ENCODE measurements at regions not wholly inside any gene's neighbourhood (a gene's known extent, or its start where the extent isn't known, plus 50 kb on each side); places are given as distances from the start of the nearest gene placed in this dataset.

- no peaks in the 10 kb centered on the region for H3K9me3 ChIP-seq
These were observed 279.2 kb downstream of the EDEM1 start for GRCh38 chr3:5466717-5467116.

GRCh38 chr3:5473471-5473870, 286.0 kb downstream of the EDEM1 start:
- WGBS, 4 donors, result 73 to 81% (median 80%) methylated on average over 1 of the region's 1 CpG
- Histone ChIP-seq H3K4me1 (no peaks in the 10 kb centered on the region), H3K27ac (no peak overlapping the region), H3K9me3 (peaks cover 0 to 4% (median 0%) of the 10 kb centered on the region in 12 donors), H3K27me3 (no peaks in the 10 kb centered on the region), H3K4me3 (no peak overlapping the region), H3K36me3 (no peaks in the 10 kb centered on the region)
- ATAC-seq, result no peak
- intact Hi-C loops (cut with DNase I), result no loop called here
- no peak for TF ChIP-seq POLR2A (IDR thresholded peaks at IDR 0.05)
- TF ChIP-seq CTCF (IDR thresholded peaks at IDR 0.05), result no peak
- no peak for DNase-seq

More at GRCh38 chr3:5466717-5467116, 279.2 kb downstream of the EDEM1 start:
- intact Hi-C loops (cut with DNase I), result no loop called here
- Histone ChIP-seq H3K4me1 (peaks cover 0 to 32% (median 0%) of the 10 kb centered on the region in 12 donors), H3K27ac (no peak overlapping the region), H3K36me3 (no peaks in the 10 kb centered on the region), H3K27me3 (no peaks in the 10 kb centered on the region), H3K4me3 (no peak overlapping the region)
- 69 to 85% (median 77%) methylated on average over 1 of the region's 1 CpG for WGBS, 4 donors
- TF ChIP-seq POLR2A (IDR thresholded peaks at IDR 0.05) (no peak), CTCF (IDR thresholded peaks at IDR 0.05) (no peak)
- no peak for ATAC-seq
- DNase-seq, result no peak

- DNase-seq (no peak), ATAC-seq (no peak)
- H3K27me3 ChIP-seq, result no peaks in the 10 kb centered on the region
- no peaks in the 10 kb centered on the region for H3K4me1 ChIP-seq
- intact Hi-C loops (cut with DNase I), result no loop called here
- no peaks in the 10 kb centered on the region for H3K36me3 ChIP-seq
- no peak overlapping the region for H3K27ac ChIP-seq
- H3K4me3 ChIP-seq, result no peak overlapping the region
- WGBS, 4 donors, result 65 to 78% (median 70%) methylated on average over 2 of the region's 2 CpGs
- no peak for TF ChIP-seq CTCF (IDR thresholded peaks at IDR 0.05)
- TF ChIP-seq POLR2A (IDR thresholded peaks at IDR 0.05), result no peak
- H3K9me3 ChIP-seq, result peaks cover 0 to 4% (median 0%) of the 10 kb centered on the region in 12 donors
These were observed 288.9 kb downstream of the EDEM1 start for GRCh38 chr3:5476403-5476802.

- DNase-seq (no peak), ATAC-seq (no peak)
- Histone ChIP-seq H3K36me3 (no peaks in the 10 kb centered on the region), H3K9me3 (peaks cover 0 to 4% (median 0%) of the 10 kb centered on the region in 12 donors), H3K27ac (no peak overlapping the region), H3K4me3 (no peak overlapping the region), H3K27me3 (no peaks in the 10 kb centered on the region), H3K4me1 (no peaks in the 10 kb centered on the region)
- TF ChIP-seq CTCF (IDR thresholded peaks at IDR 0.05), result no peak
- TF ChIP-seq POLR2A (IDR thresholded peaks at IDR 0.05), result no peak
- 86 to 90% (median 90%) methylated on average over 2 of the region's 2 CpGs for WGBS, 4 donors
- intact Hi-C loops (cut with DNase I), result no loop called here
These were observed 291.8 kb downstream of the EDEM1 start for GRCh38 chr3:5479229-5479799.
